Transverse colon (tissue), 4 donors: ENCODE measurements at regions not wholly inside any gene's neighbourhood (a gene's known extent, or its start where the extent isn't known, plus 50 kb on each side); places are given as distances from the start of the nearest gene placed in this dataset.

Experiments
- DNase-seq: peaks from one replicate; pipeline ENCODE4 v3.0.0-alpha.2; 2019
- H3K27ac ChIP-seq, 4 donors: fragments of 200-600 bp; sonication (generic); 2 replicates each; pipeline ENCODE4 v1.5.1; 2016 to 2018; ENCODE audit warnings: inconsistent platforms in 4 of 4
- H3K27me3 ChIP-seq: fragments of 200-600 bp; sonication (generic); 2 replicates; pipeline ENCODE4 v1.5.1; 2017; ENCODE audit warnings: inconsistent platforms
- H3K36me3 ChIP-seq, 4 donors: fragments of 200-600 bp; sonication (generic); 2 replicates each; pipeline ENCODE4 v1.5.1; 2017 to 2019; ENCODE audit warnings: inconsistent platforms in 4 of 4
- H3K4me1 ChIP-seq, 4 donors: fragments of 200-600 bp; sonication (generic); 2 replicates each; pipeline ENCODE4 v1.5.1; 2017 to 2020; ENCODE audit warnings: inconsistent platforms in 4 of 4
- H3K4me3 ChIP-seq, 4 donors: fragments of 200-600 bp; sonication (generic); 1 replicate in 1 of 4; 2 replicates in 3 of 4; pipeline versions ENCODE4 v1.5.1 to v1.6.1; 2017 to 2019; ENCODE audit warnings: inconsistent platforms in 4 of 4
- H3K9me3 ChIP-seq, 2 donors: fragments of 200-600 bp; sonication (generic); 2 replicates each; pipeline ENCODE4 v1.5.1; 2017 to 2019; ENCODE audit warnings: inconsistent platforms in 2 of 2
- EP300 ChIP-seq: sonication (generic); formaldehyde crosslinking; IDR thresholded peaks from one replicate; pipeline ENCODE4 v1.6.1; 2017; ENCODE audit warnings: antibody characterized with exemption, low read depth
- POLR2A ChIP-seq: fragments of 450-650 bp; IDR thresholded peaks from one replicate; pipeline ENCODE4 v1.6.1; 2016; ENCODE audit warnings: antibody characterized with exemption, mild to moderate bottlenecking, moderate library complexity
- POLR2AphosphoS5 ChIP-seq, 3 donors: sonication (generic); formaldehyde crosslinking; IDR thresholded peaks; one replicate each; pipeline ENCODE4 v1.6.1; 2016; ENCODE audit warnings: antibody characterized with exemption in 3 of 3
- WGBS, 2 donors: methylation state at CpG; one replicate each; pipeline ENCODE4 v1.1.5; 2018; ENCODE audit warnings: low coverage in 1 of 2; 5-methylcytosine and 5-hydroxymethylcytosine counted together
- in situ Hi-C, 4 donors: fragments of 200-750 bp; cut with MboI; loops; one replicate each; pipeline versions ENCODE4 v1.15.0 to v1.15.1; 2017; ENCODE audit warnings: low sequenced_read_pairs in 3 of 4, low pct_ligation_motif_present in 1 of 4, low pct_unique_long_range_greater_than_20kb in 1 of 4
- intact Hi-C: fragments of 100-400 bp; cut with DNase I; formaldehyde crosslinking; loops from one replicate; pipeline ENCODE4 v1.15.1; 2023; ENCODE audit warnings: low total_unique reads
- TF ChIP-seq, protein P1 (sequence below), 5 experiments: fragments of 200-600 bp in 3 of 5; fragments of 450-650 bp in 2 of 5; sonication (generic) in 3 of 5; IDR thresholded peaks; 1 replicate in 2 of 5; 2 replicates in 3 of 5; pipeline ENCODE4 v1.5.1; 2016 to 2017; ENCODE audit warnings: antibody characterized with exemption in 5 of 5, inconsistent platforms in 3 of 5, mild to moderate bottlenecking in 2 of 5, moderate library complexity in 1 of 5

DNA sequence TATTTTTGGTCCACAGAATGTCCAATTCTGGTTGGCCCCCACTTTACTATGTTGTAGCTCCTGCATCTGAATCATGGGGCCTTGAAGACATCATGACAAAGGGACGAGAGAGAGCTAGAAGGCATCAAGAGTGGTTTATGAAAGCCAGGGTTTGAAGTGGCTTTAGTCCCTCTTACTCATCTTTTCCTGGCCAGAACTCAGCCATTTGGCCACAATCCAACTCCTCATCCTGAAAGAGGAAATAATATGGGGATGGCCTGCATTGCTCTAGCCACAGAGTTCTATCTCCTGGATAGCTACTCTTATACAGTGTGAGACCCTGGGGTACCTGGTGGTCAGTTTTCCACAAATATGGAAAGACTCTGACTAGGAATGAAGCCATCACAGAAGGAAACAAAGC lies 418.9 kb downstream of the XPNPEP1 start:
- no peak overlapping the region for H3K4me3 ChIP-seq
- TF ChIP-seq POLR2A (no peak), EP300 (no peak), POLR2AphosphoS5 (IDR thresholded peaks at IDR 0.05) (no peak)
- TF ChIP-seq, protein P1, sequence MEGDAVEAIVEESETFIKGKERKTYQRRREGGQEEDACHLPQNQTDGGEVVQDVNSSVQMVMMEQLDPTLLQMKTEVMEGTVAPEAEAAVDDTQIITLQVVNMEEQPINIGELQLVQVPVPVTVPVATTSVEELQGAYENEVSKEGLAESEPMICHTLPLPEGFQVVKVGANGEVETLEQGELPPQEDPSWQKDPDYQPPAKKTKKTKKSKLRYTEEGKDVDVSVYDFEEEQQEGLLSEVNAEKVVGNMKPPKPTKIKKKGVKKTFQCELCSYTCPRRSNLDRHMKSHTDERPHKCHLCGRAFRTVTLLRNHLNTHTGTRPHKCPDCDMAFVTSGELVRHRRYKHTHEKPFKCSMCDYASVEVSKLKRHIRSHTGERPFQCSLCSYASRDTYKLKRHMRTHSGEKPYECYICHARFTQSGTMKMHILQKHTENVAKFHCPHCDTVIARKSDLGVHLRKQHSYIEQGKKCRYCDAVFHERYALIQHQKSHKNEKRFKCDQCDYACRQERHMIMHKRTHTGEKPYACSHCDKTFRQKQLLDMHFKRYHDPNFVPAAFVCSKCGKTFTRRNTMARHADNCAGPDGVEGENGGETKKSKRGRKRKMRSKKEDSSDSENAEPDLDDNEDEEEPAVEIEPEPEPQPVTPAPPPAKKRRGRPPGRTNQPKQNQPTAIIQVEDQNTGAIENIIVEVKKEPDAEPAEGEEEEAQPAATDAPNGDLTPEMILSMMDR (IDR thresholded peaks at IDR 0.05): no peak
- no peak for DNase-seq
- no peaks in the 10 kb centered on the region for H3K36me3 ChIP-seq
- intact Hi-C loops (no loop called here), in situ Hi-C loops (no loop called here)
- 0 to 67% methylated on average over 1 of the region's 1 CpG for WGBS, 2 donors
- peaks cover 0 to 3% of the 10 kb centered on the region in 2 donors for H3K9me3 ChIP-seq
- no peak overlapping the region for H3K27ac ChIP-seq
- no peaks in the 10 kb centered on the region for H3K4me1 ChIP-seq
- H3K27me3 ChIP-seq: no peaks in the 10 kb centered on the region

DNA sequence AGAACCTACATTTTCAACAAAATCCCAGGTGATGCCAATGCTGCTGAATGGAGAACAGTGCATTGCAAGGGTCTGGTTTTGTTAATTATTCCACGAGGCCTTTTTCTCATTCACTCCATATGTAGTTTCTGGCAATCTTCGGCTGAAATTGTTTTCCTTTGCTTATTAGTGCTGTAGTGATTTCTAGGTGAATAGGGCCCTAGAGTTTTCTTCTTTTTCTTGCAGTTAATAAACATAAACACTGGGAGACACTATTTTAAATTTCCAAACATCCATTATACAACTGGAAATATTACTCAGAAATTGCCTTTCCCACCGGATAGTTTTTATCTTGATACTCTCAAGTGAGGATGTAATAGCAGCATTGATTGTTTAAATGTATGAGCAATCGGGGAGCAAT lies 435.6 kb downstream of the XPNPEP1 start:
- Histone ChIP-seq H3K9me3 (no peaks in the 10 kb centered on the region), H3K27ac (no peak overlapping the region), H3K4me3 (no peak overlapping the region), H3K4me1 (no peaks in the 10 kb centered on the region), H3K27me3 (no peaks in the 10 kb centered on the region), H3K36me3 (no peaks in the 10 kb centered on the region)
- WGBS, 2 donors: 79 to 81% methylated on average over 4 of the region's 4 CpGs
- in situ Hi-C loops: no loop called here
- TF ChIP-seq POLR2AphosphoS5 (IDR thresholded peaks at IDR 0.05) (no peak), POLR2A (no peak), EP300 (no peak)
- TF ChIP-seq, protein P1 (IDR thresholded peaks at IDR 0.05): no peak
- intact Hi-C loops: no loop called here
- no peak for DNase-seq

- no peaks in the 10 kb centered on the region for H3K4me1 ChIP-seq
- no peak overlapping the region for H3K4me3 ChIP-seq
- no peak overlapping the region for H3K27ac ChIP-seq
- in situ Hi-C loops: no loop called here
- no peaks in the 10 kb centered on the region for H3K36me3 ChIP-seq
- intact Hi-C loops: no loop called here
- TF ChIP-seq, protein P1 (IDR thresholded peaks at IDR 0.05): no peak
- TF ChIP-seq POLR2A (no peak), POLR2AphosphoS5 (IDR thresholded peaks at IDR 0.05) (no peak), EP300 (no peak)
- DNase-seq: no peak
- H3K27me3 ChIP-seq: no peaks in the 10 kb centered on the region
- no peaks in the 10 kb centered on the region for H3K9me3 ChIP-seq
These were observed 442.5 kb downstream of the XPNPEP1 start for GRCh38 chr10:109480836-109481235.

DNA sequence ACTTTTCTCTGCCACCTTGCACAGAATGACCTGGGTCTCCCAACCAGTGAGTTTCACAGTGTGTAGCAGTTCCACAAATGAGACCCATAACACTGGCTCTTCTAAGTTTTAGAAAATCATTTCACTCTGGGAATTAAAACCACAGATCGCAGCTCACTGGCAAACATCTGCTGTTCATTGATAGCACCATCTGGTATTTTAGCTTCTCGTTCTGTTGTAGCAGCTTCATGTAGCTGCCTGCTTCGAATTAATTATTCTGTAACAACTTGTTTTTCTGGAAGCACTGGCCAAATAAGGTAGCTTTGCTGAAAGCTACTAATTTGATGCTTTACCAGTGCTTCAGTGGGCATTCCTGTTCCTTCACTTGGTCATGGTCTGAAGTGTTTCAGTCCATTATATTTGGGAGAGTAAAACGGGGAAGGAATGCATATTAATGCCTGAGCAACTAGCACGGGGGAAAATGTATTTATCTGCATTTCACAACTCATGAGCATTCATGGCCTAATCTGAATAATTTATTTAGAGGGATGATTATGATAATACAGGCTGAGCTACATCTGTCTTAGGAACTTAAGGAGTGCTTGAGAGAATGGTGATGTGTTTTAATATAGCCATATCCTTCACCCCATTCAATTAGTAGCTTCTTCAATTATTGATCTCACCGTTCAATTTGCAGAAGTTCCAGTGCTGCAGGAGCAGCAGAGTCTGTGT lies 447.4 kb downstream of the XPNPEP1 start:
- 67 to 79% methylated on average over 6 of the region's 6 CpGs for WGBS, 2 donors
- Histone ChIP-seq H3K27me3 (no peaks in the 10 kb centered on the region), H3K4me1 (no peaks in the 10 kb centered on the region), H3K27ac (no peak overlapping the region), H3K36me3 (no peaks in the 10 kb centered on the region), H3K9me3 (no peaks in the 10 kb centered on the region), H3K4me3 (no peak overlapping the region)
- in situ Hi-C loops (no loop called here), intact Hi-C loops (no loop called here)
- no peak for DNase-seq
- TF ChIP-seq EP300 (no peak), POLR2AphosphoS5 (IDR thresholded peaks at IDR 0.05) (no peak)
- TF ChIP-seq, protein P1 (IDR thresholded peaks at IDR 0.05): no peak
